HepG2 (cell line): ENCODE measurements at regions not wholly inside any gene's neighbourhood (a gene's known extent, or its start where the extent isn't known, plus 50 kb on each side); places are given as distances from the start of the nearest gene placed in this dataset.

Experiments used
- ATAC-seq: fragments of 200-7000 bp; cut with Tn5 transposase; 3 replicates; pipeline ENCODE4 v1.9.1; 2020; ENCODE audit warnings: mild to moderate bottlenecking, moderate library complexity
- BruUV-seq: library from RNA; stranded (reverse); fragments of 400-500 nt; replicated peaks from 2 replicates; lab custom pipeline; 2021; lab: Mats Ljungman, UMichigan
- CTCF ChIA-PET: fragments of 300-600 bp; formaldehyde crosslinking; extraction: SDS; loops from one replicate; lab custom pipeline; 2021; ENCODE audit warnings: low total read pairs, inconsistent platforms, low intra/inter-chr PET ratio; lab: Yijun Ruan, JAX
- POLR2A ChIA-PET: fragments of 350-600 bp; sonication (Branson Sonifier 250); formaldehyde crosslinking; loops from one replicate; lab custom pipeline; 2020; ENCODE audit warnings: antibody characterized with exemption, inconsistent platforms; lab: Yijun Ruan, JAX
- DNase-seq: peaks from one replicate; pipeline ENCODE4 v3.0.0-alpha.2; 2015; ENCODE audit warnings: low spot score
- FAIRE-seq: peaks from 3 replicates; lab custom pipeline; 2011; peaks lifted over from hg19 to GRCh38; lab: Jason Lieb, UNC
- H2AFZ ChIP-seq: one replicate; pipeline ENCODE4 v1.6.1; 2011; ENCODE audit warnings: low read length, inconsistent platforms
- H3K27ac ChIP-seq: fragments of 300-600 bp; 3 replicates; pipeline ENCODE4 v1.8.0; 2011; ENCODE audit warnings: mixed run types, mild to moderate bottlenecking, mixed read lengths, low read length, inconsistent platforms; ENCODE audit not compliant: insufficient read depth; ENCODE audit errors: extremely low read length
- H3K27me3 ChIP-seq, 2 experiments: fragments of 200-600 bp in 1 of 2; 2 replicates in 1 of 2; 3 replicates in 1 of 2; pipeline versions ENCODE4 v1.6.0 to v1.8.0; 2011; ENCODE audit warnings: low read length in 2 of 2, mild to moderate bottlenecking in 2 of 2, moderate library complexity in 2 of 2, inconsistent platforms in 1 of 2; ENCODE audit not compliant: insufficient read depth in 2 of 2, control insufficient read depth in 1 of 2
- H3K36me3 ChIP-seq, 2 experiments: fragments of 200-600 bp in 1 of 2; replicated peaks in 1 of 2; 2 replicates in 1 of 2; 3 replicates in 1 of 2; pipeline versions ENCODE4 v1.5.1 to v1.8.0; 2011; ENCODE audit warnings: low read length in 2 of 2, inconsistent platforms in 1 of 2; ENCODE audit not compliant: insufficient read depth in 2 of 2, control insufficient read depth in 1 of 2
- H3K4me1 ChIP-seq: 2 replicates; pipeline ENCODE4 v1.5.1; 2012; ENCODE audit warnings: low read length, inconsistent platforms; ENCODE audit not compliant: insufficient read depth
- H3K4me2 ChIP-seq: 2 replicates; pipeline ENCODE4 v1.6.0; 2011; ENCODE audit warnings: low read depth, low read length, inconsistent platforms
- H3K4me3 ChIP-seq, 3 experiments: fragments of 200-600 bp in 1 of 3; sonication (generic), shearing (Covaris generic) in 1 of 3; replicated peaks in 1 of 3; 2 replicates each; pipeline ENCODE4 v1.5.1; 2011 to 2016; ENCODE audit warnings: low read length in 3 of 3, inconsistent platforms in 2 of 3, low read depth in 2 of 3, mild to moderate bottlenecking in 2 of 3, control low read depth in 1 of 3, mixed read lengths in 1 of 3; ENCODE audit not compliant: insufficient read depth in 1 of 3
- H3K79me2 ChIP-seq: one replicate; pipeline ENCODE4 v1.6.1; 2011; ENCODE audit warnings: low read length, inconsistent platforms; ENCODE audit not compliant: insufficient read depth
- H3K9ac ChIP-seq: 2 replicates; pipeline ENCODE4 v1.6.0; 2011; ENCODE audit warnings: mild to moderate bottlenecking, low read depth, low read length, inconsistent platforms; ENCODE audit not compliant: insufficient read depth
- H3K9me3 ChIP-seq: 2 replicates; pipeline ENCODE4 v1.5.1; 2012; ENCODE audit warnings: mild to moderate bottlenecking, low read length
- H4K20me1 ChIP-seq: 2 replicates; pipeline ENCODE4 v1.6.0; 2011; ENCODE audit warnings: inconsistent platforms, mild to moderate bottlenecking, low read length, moderate library complexity; ENCODE audit not compliant: insufficient read depth
- YEATS2 ChIP-seq: sonication (generic); formaldehyde crosslinking; IDR thresholded peaks from 2 replicates; pipeline ENCODE4 v1.4.0; 2020; ENCODE audit warnings: missing genetic modification reagents, borderline replicate concordance
- ZNF7 ChIP-seq: IDR thresholded peaks from 2 replicates; pipeline ENCODE4 v1.6.1; 2016; ENCODE audit warnings: missing biosample characterization, missing genetic modification reagents
- ZNF841 ChIP-seq: sonication (generic); formaldehyde crosslinking; IDR thresholded peaks from 2 replicates; pipeline ENCODE4 v1.8.1; 2023; ENCODE audit warnings: missing genetic modification reagents, borderline replicate concordance
- WGBS: methylation state at CpG from one replicate; pipeline ENCODE4 v1.1.6; 2017; ENCODE audit warnings: low lambda C conversion rate; 5-methylcytosine and 5-hydroxymethylcytosine counted together
- in situ Hi-C: cut with HindIII; loops from 2 replicates; pipeline ENCODE4 v1.10.0; 2017; ENCODE audit warnings: low pct_unique_long_range_greater_than_20kb; ENCODE audit not compliant: extremely low pct_ligation_motif_present
- intact Hi-C: fragments of 100-400 bp; cut with micrococcal nuclease; formaldehyde crosslinking; loops from one replicate; pipeline ENCODE4 v1.10.0; 2022; ENCODE audit not compliant: unreplicated experiment
- TF ChIP-seq, protein P1 (sequence below): sonication (generic); formaldehyde crosslinking; IDR thresholded peaks from 2 replicates; pipeline ENCODE4 v1.5.0; 2020; ENCODE audit warnings: mild to moderate bottlenecking, missing genetic modification reagents
- TF ChIP-seq, protein P2 (sequence below): sonication (generic); formaldehyde crosslinking; IDR thresholded peaks from 2 replicates; pipeline ENCODE4 v1.5.1; 2020; ENCODE audit warnings: missing genetic modification reagents, mild to moderate bottlenecking, borderline replicate concordance

DNA sequence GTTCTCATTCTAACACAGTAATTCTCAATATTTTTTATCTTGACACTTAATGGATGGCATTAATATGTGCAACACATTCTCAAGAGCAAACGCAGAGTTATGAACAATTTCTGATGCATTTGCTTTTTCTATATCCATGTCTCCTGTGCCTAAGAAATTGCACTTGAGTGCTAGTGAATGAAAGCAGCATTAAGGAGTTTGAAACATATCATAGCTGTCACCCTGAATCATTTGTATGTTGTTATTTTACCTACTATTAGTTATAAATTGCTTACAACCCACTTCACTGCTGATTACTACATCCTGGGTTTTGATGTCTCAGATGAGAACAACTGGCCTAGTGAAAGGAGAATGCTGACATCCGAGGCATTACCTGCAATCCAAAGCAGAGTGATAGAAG, 387.3 kb downstream of the RASEF start (continued):
- TF ChIP-seq, protein P1, sequence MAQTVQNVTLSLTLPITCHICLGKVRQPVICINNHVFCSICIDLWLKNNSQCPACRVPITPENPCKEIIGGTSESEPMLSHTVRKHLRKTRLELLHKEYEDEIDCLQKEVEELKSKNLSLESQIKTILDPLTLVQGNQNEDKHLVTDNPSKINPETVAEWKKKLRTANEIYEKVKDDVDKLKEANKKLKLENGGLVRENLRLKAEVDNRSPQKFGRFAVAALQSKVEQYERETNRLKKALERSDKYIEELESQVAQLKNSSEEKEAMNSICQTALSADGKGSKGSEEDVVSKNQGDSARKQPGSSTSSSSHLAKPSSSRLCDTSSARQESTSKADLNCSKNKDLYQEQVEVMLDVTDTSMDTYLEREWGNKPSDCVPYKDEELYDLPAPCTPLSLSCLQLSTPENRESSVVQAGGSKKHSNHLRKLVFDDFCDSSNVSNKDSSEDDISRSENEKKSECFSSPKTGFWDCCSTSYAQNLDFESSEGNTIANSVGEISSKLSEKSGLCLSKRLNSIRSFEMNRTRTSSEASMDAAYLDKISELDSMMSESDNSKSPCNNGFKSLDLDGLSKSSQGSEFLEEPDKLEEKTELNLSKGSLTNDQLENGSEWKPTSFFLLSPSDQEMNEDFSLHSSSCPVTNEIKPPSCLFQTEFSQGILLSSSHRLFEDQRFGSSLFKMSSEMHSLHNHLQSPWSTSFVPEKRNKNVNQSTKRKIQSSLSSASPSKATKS = no peak
- TF ChIP-seq ZNF7 = no peak
- TF ChIP-seq, protein P2, sequence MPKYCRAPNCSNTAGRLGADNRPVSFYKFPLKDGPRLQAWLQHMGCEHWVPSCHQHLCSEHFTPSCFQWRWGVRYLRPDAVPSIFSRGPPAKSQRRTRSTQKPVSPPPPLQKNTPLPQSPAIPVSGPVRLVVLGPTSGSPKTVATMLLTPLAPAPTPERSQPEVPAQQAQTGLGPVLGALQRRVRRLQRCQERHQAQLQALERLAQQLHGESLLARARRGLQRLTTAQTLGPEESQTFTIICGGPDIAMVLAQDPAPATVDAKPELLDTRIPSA = no peak
- TF ChIP-seq, all 625 proteins: peak for 0

DNA sequence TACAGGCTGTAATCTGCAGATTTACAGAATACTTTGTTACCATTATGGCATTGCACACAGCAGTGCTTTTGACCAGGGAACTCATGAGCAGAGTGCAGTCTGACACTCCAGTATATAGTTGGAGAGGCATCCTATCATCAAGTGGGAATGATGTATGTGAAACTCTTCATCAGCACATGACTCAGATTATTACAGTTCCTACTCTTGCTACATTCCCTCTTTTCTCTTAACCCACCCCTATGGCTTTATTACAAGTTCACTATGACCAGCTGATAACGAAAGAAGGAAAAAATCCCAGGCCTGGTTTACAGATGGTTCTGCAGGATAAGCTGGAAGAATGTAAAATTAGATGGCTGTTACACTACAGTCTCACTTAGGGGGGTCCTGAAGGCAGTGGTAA, 385.9 kb downstream of the RASEF start:
- Histone ChIP-seq H3K9ac (no peak overlapping the region), H3K36me3 (no peaks in the 10 kb centered on the region), H4K20me1 (no peaks in the 10 kb centered on the region), H2AFZ (no peak overlapping the region), H3K9me3 (no peaks in the 10 kb centered on the region), H3K27me3 (no peaks in the 10 kb centered on the region), H3K4me3 (no peak overlapping the region), H3K27ac (no peak overlapping the region), H3K79me2 (no peaks in the 10 kb centered on the region), H3K4me2 (no peak overlapping the region), H3K4me1 (no peaks in the 10 kb centered on the region)
- BruUV-seq = no TSS peak
- in situ Hi-C loops = no loop called here
- ChIA-PET CTCF (no interaction called here), POLR2A (no interaction called here)
- intact Hi-C loops = no loop called here
- DNase-seq (no peak), ATAC-seq (no peak), FAIRE-seq (no peak)
- TF ChIP-seq ZNF841 (CRISPR knock-in tag) (no peak), YEATS2 (CRISPR knock-in tag) (no peak)
- WGBS = 0% methylated on average over 1 of the region's 1 CpG
